K562 (cell line): ENCODE measurements at regions not wholly inside any gene's neighbourhood (a gene's known extent, or its start where the extent isn't known, plus 50 kb on each side); places are given as distances from the start of the nearest gene placed in this dataset.

Experiments
- ERF ChIP-seq: fragments of 450-650 bp; formaldehyde crosslinking; IDR thresholded peaks from 2 replicates; pipeline ENCODE4 v1.4.0; 2020; ENCODE audit warnings: mild to moderate bottlenecking, mixed read lengths
- RNF2 ChIP-seq: sonication (generic); IDR thresholded peaks from 2 replicates; pipeline ENCODE4 v1.6.1; 2016
- SOX6 ChIP-seq: fragments of 450-650 bp; IDR thresholded peaks from 2 replicates; pipeline ENCODE4 v1.6.1; 2014; ENCODE audit warnings: mild to moderate bottlenecking
- TAF1 ChIP-seq: IDR thresholded peaks from 2 replicates; pipeline ENCODE4 v1.6.1; 2011; ENCODE audit warnings: mild to moderate bottlenecking, low read length, moderate library complexity; ENCODE audit not compliant: insufficient read depth, control insufficient read depth, severe bottlenecking; ENCODE audit errors: extremely low read depth
- ZNF253 ChIP-seq: fragments of 250-450 bp; sonication (Bioruptor Pico); conservative IDR thresholded peaks from 2 replicates; pipeline ENCODE4 v1.6.1; 2021; ENCODE audit warnings: mild to moderate bottlenecking
- ZNF707 ChIP-seq: fragments of 250-450 bp; sonication (Bioruptor Pico); conservative IDR thresholded peaks from 2 replicates; pipeline ENCODE4 v1.8.0; 2022; ENCODE audit warnings: inconsistent platforms, mild to moderate bottlenecking, moderate library complexity
- TF ChIP-seq, protein P1 (sequence below), 2 experiments: fragments of 450-650 bp; formaldehyde crosslinking in 1 of 2; IDR thresholded peaks; 2 replicates each; pipeline versions ENCODE4 v1.4.0 to v1.6.1; 2014 to 2020; ENCODE audit warnings: mild to moderate bottlenecking in 2 of 2, borderline replicate concordance in 1 of 2, low read depth in 1 of 2
- TF ChIP-seq, protein P2 (sequence below): fragments of 250-450 bp; sonication (Bioruptor Pico); IDR thresholded peaks from 2 replicates; pipeline ENCODE4 v1.9.0; 2021; ENCODE audit warnings: mild to moderate bottlenecking, inconsistent platforms

DNA sequence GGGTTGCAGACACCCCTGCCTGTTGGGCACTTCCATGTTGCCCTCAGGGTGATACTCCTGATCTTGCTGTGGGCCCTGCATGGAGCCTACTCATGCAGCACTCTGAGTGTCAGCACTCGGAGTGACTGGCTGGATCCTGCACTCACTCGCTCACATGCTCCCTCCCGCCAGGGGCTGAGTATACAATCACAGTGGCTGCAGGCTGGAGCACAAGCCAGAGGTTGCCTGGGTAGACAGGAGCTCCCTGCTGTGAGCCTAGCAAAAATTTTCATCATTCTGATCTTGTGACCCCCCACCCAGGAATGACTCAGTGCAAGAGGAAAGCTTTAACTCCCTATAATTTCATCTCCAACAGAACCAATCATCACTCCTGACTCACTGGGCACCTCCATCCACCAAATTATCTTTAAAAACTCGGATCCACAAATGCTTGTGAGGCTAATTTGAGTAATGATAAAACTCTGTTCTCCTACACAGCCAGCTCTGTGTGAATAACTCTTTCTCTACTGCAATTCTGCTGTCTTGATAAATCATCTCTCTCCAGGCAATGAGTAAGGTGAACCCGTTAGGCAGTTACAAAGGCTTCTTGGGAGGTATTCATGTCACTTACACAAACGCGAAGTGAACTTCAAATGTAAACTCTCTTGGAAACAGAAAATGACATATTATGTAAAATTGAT is 1180.8 kb upstream of the PABPC4L start:
- TF ChIP-seq TAF1: no peak
- TF ChIP-seq RNF2: no peak
- no peak for TF ChIP-seq ERF (CRISPR knock-in tag)
- no peak for TF ChIP-seq ZNF253 (CRISPR knock-in tag)
- no peak for TF ChIP-seq ZNF707 (CRISPR knock-in tag)
- TF ChIP-seq, protein P1, sequence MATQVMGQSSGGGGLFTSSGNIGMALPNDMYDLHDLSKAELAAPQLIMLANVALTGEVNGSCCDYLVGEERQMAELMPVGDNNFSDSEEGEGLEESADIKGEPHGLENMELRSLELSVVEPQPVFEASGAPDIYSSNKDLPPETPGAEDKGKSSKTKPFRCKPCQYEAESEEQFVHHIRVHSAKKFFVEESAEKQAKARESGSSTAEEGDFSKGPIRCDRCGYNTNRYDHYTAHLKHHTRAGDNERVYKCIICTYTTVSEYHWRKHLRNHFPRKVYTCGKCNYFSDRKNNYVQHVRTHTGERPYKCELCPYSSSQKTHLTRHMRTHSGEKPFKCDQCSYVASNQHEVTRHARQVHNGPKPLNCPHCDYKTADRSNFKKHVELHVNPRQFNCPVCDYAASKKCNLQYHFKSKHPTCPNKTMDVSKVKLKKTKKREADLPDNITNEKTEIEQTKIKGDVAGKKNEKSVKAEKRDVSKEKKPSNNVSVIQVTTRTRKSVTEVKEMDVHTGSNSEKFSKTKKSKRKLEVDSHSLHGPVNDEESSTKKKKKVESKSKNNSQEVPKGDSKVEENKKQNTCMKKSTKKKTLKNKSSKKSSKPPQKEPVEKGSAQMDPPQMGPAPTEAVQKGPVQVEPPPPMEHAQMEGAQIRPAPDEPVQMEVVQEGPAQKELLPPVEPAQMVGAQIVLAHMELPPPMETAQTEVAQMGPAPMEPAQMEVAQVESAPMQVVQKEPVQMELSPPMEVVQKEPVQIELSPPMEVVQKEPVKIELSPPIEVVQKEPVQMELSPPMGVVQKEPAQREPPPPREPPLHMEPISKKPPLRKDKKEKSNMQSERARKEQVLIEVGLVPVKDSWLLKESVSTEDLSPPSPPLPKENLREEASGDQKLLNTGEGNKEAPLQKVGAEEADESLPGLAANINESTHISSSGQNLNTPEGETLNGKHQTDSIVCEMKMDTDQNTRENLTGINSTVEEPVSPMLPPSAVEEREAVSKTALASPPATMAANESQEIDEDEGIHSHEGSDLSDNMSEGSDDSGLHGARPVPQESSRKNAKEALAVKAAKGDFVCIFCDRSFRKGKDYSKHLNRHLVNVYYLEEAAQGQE (IDR thresholded peaks at IDR 0.05; ENCODE audit: borderline replicate concordance): no peak
- TF ChIP-seq, protein P1 (CRISPR knock-in tag; IDR thresholded peaks at IDR 0.05; ENCODE audit: low read depth): no peak
- TF ChIP-seq SOX6: no peak
- TF ChIP-seq, protein P2, sequence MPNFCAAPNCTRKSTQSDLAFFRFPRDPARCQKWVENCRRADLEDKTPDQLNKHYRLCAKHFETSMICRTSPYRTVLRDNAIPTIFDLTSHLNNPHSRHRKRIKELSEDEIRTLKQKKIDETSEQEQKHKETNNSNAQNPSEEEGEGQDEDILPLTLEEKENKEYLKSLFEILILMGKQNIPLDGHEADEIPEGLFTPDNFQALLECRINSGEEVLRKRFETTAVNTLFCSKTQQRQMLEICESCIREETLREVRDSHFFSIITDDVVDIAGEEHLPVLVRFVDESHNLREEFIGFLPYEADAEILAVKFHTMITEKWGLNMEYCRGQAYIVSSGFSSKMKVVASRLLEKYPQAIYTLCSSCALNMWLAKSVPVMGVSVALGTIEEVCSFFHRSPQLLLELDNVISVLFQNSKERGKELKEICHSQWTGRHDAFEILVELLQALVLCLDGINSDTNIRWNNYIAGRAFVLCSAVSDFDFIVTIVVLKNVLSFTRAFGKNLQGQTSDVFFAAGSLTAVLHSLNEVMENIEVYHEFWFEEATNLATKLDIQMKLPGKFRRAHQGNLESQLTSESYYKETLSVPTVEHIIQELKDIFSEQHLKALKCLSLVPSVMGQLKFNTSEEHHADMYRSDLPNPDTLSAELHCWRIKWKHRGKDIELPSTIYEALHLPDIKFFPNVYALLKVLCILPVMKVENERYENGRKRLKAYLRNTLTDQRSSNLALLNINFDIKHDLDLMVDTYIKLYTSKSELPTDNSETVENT (CRISPR knock-in tag): no peak
